ENCODE measurements at regions not wholly inside any gene's neighbourhood (a gene's known extent, or its start where the extent isn't known, plus 50 kb on each side); places are given as distances from the start of the nearest gene placed in this dataset.

GRCh38 chr2:49459314-49459993 lies 305.1 kb upstream of the FSHR start:
- H2AFZ ChIP-seq (ENCODE audit: insufficient read depth, low read depth, low read length, poor library complexity, severe bottlenecking) = no peak overlapping the region
- Mint-ChIP-seq H3K36me3 (no peaks in the 10 kb centered on the region), H3K9me3 (peaks cover 0 to 2% (median 0%) of the 10 kb centered on the region in 7 donors), H3K4me1 (no peaks in the 10 kb centered on the region), H3K27me3 (ENCODE audit: low read depth in 3 of 3) (no peaks in the 10 kb centered on the region), H3K27ac (no peak overlapping the region), H3K4me3 (no peak overlapping the region)
- H3K27ac ChIP-seq (ENCODE audit: low read depth in 1 of 2, low read length in 2 of 2) = no peak overlapping the region
- no peak overlapping the region for H3K9ac ChIP-seq (ENCODE audit: insufficient read depth, low read length, poor library complexity, severe bottlenecking)
- WGBS (ENCODE audit: insufficient coverage) = no CpG with 5 or more reads among the region's 3 CpGs
- no peak overlapping the region for H3K4me2 ChIP-seq (replicated peaks; ENCODE audit: extremely low read depth, low read length, poor library complexity, severe bottlenecking)
- no peak for DNase-seq
- H3K9me3 ChIP-seq (replicated peaks in 1 of 2; ENCODE audit: control insufficient read depth in 1 of 2, insufficient read depth in 1 of 2, low read length in 2 of 2) = no peaks in the 10 kb centered on the region
- no peak overlapping the region for H3K4me3 ChIP-seq (replicated peaks in 1 of 3; ENCODE audit: low read depth in 2 of 3, low read length in 3 of 3)
- H3K27me3 ChIP-seq (ENCODE audit: control insufficient read depth in 2 of 2, insufficient read depth in 2 of 2, low read length in 2 of 2) = no peaks in the 10 kb centered on the region
- H3K36me3 ChIP-seq (replicated peaks in 1 of 2; ENCODE audit: control insufficient read depth in 1 of 2, insufficient read depth in 2 of 2, low read length in 2 of 2) = no peaks in the 10 kb centered on the region
- H4K20me1 ChIP-seq (ENCODE audit: insufficient read depth, low read length) = no peaks in the 10 kb centered on the region
- no peaks in the 10 kb centered on the region for H3K79me2 ChIP-seq (ENCODE audit: insufficient read depth, low read length)
- intact Hi-C loops (cut with micrococcal nuclease) = no loop called here
- no peak for TF ChIP-seq CTCF (IDR thresholded peaks at IDR 0.05)
- H3K4me1 ChIP-seq (ENCODE audit: control insufficient read depth in 1 of 2, insufficient read depth in 2 of 2, low read length in 2 of 2) = no peaks in the 10 kb centered on the region

GRCh38 chr2:49444005-49444404 lies 289.7 kb upstream of the FSHR start:
- no peak for TF ChIP-seq CTCF (IDR thresholded peaks at IDR 0.05)
- no peaks in the 10 kb centered on the region for H3K27me3 ChIP-seq (ENCODE audit: control insufficient read depth in 2 of 2, insufficient read depth in 2 of 2, low read length in 2 of 2)
- peaks cover 0 to 5% (median 0%) of the 10 kb centered on the region in 3 donors for H3K27me3 Mint-ChIP-seq (ENCODE audit: low read depth in 3 of 3)

More at GRCh38 chr2:49444005-49444404, 289.7 kb upstream of the FSHR start:
- DNase-seq = no peak
- WGBS (ENCODE audit: insufficient coverage) = 100% methylated on average over 2 of the region's 3 CpGs
- Histone ChIP-seq H3K36me3 (replicated peaks in 1 of 2; ENCODE audit: control insufficient read depth in 1 of 2, insufficient read depth in 2 of 2, low read length in 2 of 2) (no peaks in the 10 kb centered on the region), H3K9ac (ENCODE audit: insufficient read depth, low read length, poor library complexity, severe bottlenecking) (no peak overlapping the region), H3K79me2 (ENCODE audit: insufficient read depth, low read length) (no peaks in the 10 kb centered on the region), H3K27ac (ENCODE audit: low read depth in 1 of 2, low read length in 2 of 2) (no peak overlapping the region), H2AFZ (ENCODE audit: insufficient read depth, low read depth, low read length, poor library complexity, severe bottlenecking) (no peak overlapping the region), H3K4me3 (replicated peaks in 1 of 3; ENCODE audit: low read depth in 2 of 3, low read length in 3 of 3) (no peak overlapping the region), H3K9me3 (replicated peaks in 1 of 2; ENCODE audit: control insufficient read depth in 1 of 2, insufficient read depth in 1 of 2, low read length in 2 of 2) (no peaks in the 10 kb centered on the region), H4K20me1 (ENCODE audit: insufficient read depth, low read length) (no peaks in the 10 kb centered on the region), H3K4me1 (ENCODE audit: control insufficient read depth in 1 of 2, insufficient read depth in 2 of 2, low read length in 2 of 2) (no peaks in the 10 kb centered on the region), H3K4me2 (replicated peaks; ENCODE audit: extremely low read depth, low read length, poor library complexity, severe bottlenecking) (no peak overlapping the region)
- intact Hi-C loops (cut with micrococcal nuclease) = no loop called here
- no peaks in the 10 kb centered on the region for H3K4me1 Mint-ChIP-seq
- peaks cover 0 to 3% (median 0%) of the 10 kb centered on the region in 7 donors for H3K9me3 Mint-ChIP-seq
- no peak overlapping the region for H3K27ac Mint-ChIP-seq
- H3K4me3 Mint-ChIP-seq = no peak overlapping the region
- H3K36me3 Mint-ChIP-seq = no peaks in the 10 kb centered on the region

Data from CD14-positive monocyte (primary cell).